ENCODE measurements at regions not wholly inside any gene's neighbourhood (a gene's known extent, or its start where the extent isn't known, plus 50 kb on each side); places are given as distances from the start of the nearest gene placed in this dataset.

DNA sequence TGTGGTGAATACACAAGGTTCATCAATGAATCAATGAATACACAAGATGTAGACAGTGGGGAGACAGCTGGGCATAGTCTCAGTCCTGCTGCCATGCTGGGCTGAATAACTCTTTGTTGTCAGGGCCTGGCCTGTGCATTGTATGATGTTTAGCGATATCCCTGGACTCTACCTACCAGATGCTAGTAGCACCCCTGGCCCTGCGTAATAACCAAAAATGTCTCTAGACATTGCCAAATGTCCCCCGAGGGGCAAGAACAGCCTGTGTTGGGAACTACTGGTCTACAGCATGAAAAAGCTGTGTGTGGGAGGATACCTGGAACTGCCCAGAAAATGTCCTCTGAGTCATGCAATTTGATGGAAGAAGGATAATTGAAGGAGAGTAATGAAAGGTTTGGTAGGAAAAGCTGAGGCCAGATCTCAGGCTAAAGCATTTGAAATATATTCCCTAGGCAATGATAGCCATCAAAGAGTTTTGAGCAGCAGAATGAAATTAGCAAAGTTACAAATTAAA, 128.2 kb downstream of the TMEM30B start:
- TF ChIP-seq CTCF (IDR thresholded peaks at IDR 0.05; ENCODE audit: partially characterized antibody, unreplicated experiment), result no peak
- peaks cover 26% of the 10 kb centered on the region for H3K4me1 Mint-ChIP-seq (ENCODE audit: low read depth, unreplicated experiment)
- H3K27me3 Mint-ChIP-seq (ENCODE audit: unreplicated experiment), result peaks cover 16% of the 10 kb centered on the region
- peak overlapping the region; percentile 75 for H3K4me3 Mint-ChIP-seq (ENCODE audit: unreplicated experiment)
- peaks cover 31% of the 10 kb centered on the region for H3K9me3 Mint-ChIP-seq (ENCODE audit: unreplicated experiment)
- H3K36me3 Mint-ChIP-seq (ENCODE audit: unreplicated experiment), result no peaks in the 10 kb centered on the region
- peak overlapping the region; percentile 96 for H3K27ac Mint-ChIP-seq (ENCODE audit: unreplicated experiment)
- DNase-seq, result no peak

DNA sequence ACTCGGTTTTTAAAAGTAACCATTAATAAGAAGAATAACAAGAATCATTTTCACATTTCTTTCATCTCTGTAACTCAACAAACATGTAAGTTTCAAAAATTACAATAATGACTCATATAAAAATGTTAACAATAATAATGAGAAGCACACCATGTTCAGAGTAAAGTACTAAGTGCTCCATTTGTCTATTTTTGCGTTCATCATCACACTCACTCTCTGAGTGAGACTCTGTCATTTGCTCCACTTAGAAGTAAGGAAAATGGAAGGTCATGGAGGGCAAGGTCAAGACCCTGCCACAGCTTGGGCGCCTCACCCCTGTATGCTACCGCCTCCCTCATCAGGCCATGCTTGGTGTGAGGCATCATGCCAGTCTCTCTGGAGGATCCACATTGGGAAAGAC, 129.9 kb downstream of the TMEM30B start:
- DNase-seq, result no peak
- H3K4me1 Mint-ChIP-seq (ENCODE audit: low read depth, unreplicated experiment), result peaks cover 30% of the 10 kb centered on the region
- TF ChIP-seq CTCF (IDR thresholded peaks at IDR 0.05; ENCODE audit: partially characterized antibody, unreplicated experiment), result no peak
- H3K9me3 Mint-ChIP-seq (ENCODE audit: unreplicated experiment), result peaks cover 31% of the 10 kb centered on the region
- H3K36me3 Mint-ChIP-seq (ENCODE audit: unreplicated experiment), result no peaks in the 10 kb centered on the region
- H3K27me3 Mint-ChIP-seq (ENCODE audit: unreplicated experiment), result peaks cover 16% of the 10 kb centered on the region
- no peak overlapping the region for H3K4me3 Mint-ChIP-seq (ENCODE audit: unreplicated experiment)
- peak overlapping the region; percentile 26 for H3K27ac Mint-ChIP-seq (ENCODE audit: unreplicated experiment)

DNA sequence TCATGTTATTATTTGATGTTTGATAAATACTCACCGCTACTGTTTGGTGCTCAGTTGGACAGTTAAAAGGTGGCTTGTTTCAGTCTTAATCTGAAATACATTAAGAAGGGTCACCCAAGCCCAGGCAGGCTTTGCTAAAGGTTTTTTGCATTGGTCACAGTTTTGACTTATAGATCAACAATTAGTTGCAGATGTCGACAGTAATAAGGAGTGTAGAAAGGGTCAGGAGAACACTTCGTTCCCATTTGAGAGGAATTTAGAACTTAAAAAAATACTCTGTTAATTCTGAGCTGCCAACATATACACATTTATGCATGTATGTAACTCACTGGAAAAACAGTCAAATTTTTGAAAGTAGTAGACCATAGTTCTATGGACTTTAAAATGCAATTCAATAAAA, 130.3 kb downstream of the TMEM30B start:
- no peak overlapping the region for H3K4me3 Mint-ChIP-seq (ENCODE audit: unreplicated experiment)
- H3K27me3 Mint-ChIP-seq (ENCODE audit: unreplicated experiment), result peaks cover 16% of the 10 kb centered on the region
- H3K27ac Mint-ChIP-seq (ENCODE audit: unreplicated experiment), result no peak overlapping the region
- no peak for TF ChIP-seq CTCF (IDR thresholded peaks at IDR 0.05; ENCODE audit: partially characterized antibody, unreplicated experiment)
- peaks cover 31% of the 10 kb centered on the region for H3K4me1 Mint-ChIP-seq (ENCODE audit: low read depth, unreplicated experiment)
- H3K9me3 Mint-ChIP-seq (ENCODE audit: unreplicated experiment), result peaks cover 31% of the 10 kb centered on the region
- DNase-seq, result no peak
- no peaks in the 10 kb centered on the region for H3K36me3 Mint-ChIP-seq (ENCODE audit: unreplicated experiment)

DNA sequence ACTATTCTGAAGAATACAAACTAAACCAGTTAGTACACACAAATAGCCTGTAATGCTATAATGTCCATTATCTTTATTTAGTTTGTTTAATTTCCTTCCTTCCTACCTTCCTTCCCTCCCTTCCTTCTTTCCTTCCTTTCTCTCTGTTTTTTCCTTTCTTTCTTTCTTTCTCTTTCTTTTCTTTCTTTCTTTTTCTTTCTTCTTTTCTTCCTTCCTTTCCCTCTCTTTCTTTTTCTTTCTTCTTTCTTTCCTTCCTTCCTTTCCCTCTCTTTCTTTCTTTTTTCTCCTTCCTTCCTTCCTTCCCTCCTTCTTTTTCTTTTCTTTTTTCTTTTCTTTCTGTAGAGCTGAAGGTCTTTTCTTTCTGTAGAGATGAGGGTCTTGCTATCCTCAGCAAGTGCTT, 131.2 kb downstream of the TMEM30B start:
- DNase-seq, result no peak
- H3K36me3 Mint-ChIP-seq (ENCODE audit: unreplicated experiment), result peaks cover under 1% of the 10 kb centered on the region
- H3K27me3 Mint-ChIP-seq (ENCODE audit: unreplicated experiment), result peaks cover 19% of the 10 kb centered on the region

More for the DNA sequence above, 131.2 kb downstream of the TMEM30B start:
- Mint-ChIP-seq H3K27ac (ENCODE audit: unreplicated experiment) (no peak overlapping the region), H3K9me3 (ENCODE audit: unreplicated experiment) (peaks cover 29% of the 10 kb centered on the region), H3K4me3 (ENCODE audit: unreplicated experiment) (no peak overlapping the region), H3K4me1 (ENCODE audit: low read depth, unreplicated experiment) (peaks cover 31% of the 10 kb centered on the region)
- TF ChIP-seq CTCF (IDR thresholded peaks at IDR 0.05; ENCODE audit: partially characterized antibody, unreplicated experiment), result no peak
